Cardiac muscle cell (in vitro differentiated cells and primary cell): ENCODE measurements at regions not wholly inside any gene's neighbourhood (a gene's known extent, or its start where the extent isn't known, plus 50 kb on each side); places are given as distances from the start of the nearest gene placed in this dataset.

Experiments used
- DNase-seq, 2 donors: peaks; one replicate each; pipeline versions ENCODE4 v3.0.0 to v3.0.0-alpha.2; 2010 to 2017; ENCODE audit warnings: low read depth in 1 of 2, low spot score in 1 of 2
- H3K27ac ChIP-seq: fragments of 200-600 bp; sonication (generic); 2 replicates; pipeline ENCODE4 v1.5.1; 2016
- H3K27me3 ChIP-seq: fragments of 200-600 bp; sonication (generic); 2 replicates; pipeline ENCODE4 v1.6.0; 2016; ENCODE audit warnings: control low read depth
- H3K36me3 ChIP-seq: fragments of 200-600 bp; sonication (generic); 2 replicates; pipeline ENCODE4 v1.5.1; 2016; ENCODE audit warnings: control low read depth
- H3K4me1 ChIP-seq: fragments of 200-600 bp; sonication (generic); 2 replicates; pipeline ENCODE4 v1.8.1; 2017; ENCODE audit warnings: low read depth, mild to moderate bottlenecking, mixed run types
- H3K4me3 ChIP-seq: fragments of 200-600 bp; sonication (generic); 2 replicates; pipeline ENCODE4 v1.5.1; 2016; ENCODE audit warnings: mild to moderate bottlenecking
- H3K9me3 ChIP-seq: fragments of 200-600 bp; sonication (generic); 2 replicates; pipeline ENCODE4 v1.5.1; 2017; ENCODE audit warnings: low read depth, mild to moderate bottlenecking, control low read depth
- CTCF ChIP-seq: IDR thresholded peaks from 2 replicates; pipeline ENCODE4 v1.5.1; 2012; ENCODE audit warnings: low read depth, mild to moderate bottlenecking, low read length

- no peak overlapping the region for H3K27ac ChIP-seq
- DNase-seq = no peak
- TF ChIP-seq CTCF = no peak
These were observed 133.2 kb upstream of the NFIB start for GRCh38 chr9:14447103-14447502.

GRCh38 chr9:14445946-14446345 is 132.0 kb upstream of the NFIB start:
- Histone ChIP-seq H3K9me3 (no peaks in the 10 kb centered on the region), H3K4me3 (no peak overlapping the region), H3K4me1 (no peaks in the 10 kb centered on the region), H3K27ac (no peak overlapping the region), H3K27me3 (no peaks in the 10 kb centered on the region), H3K36me3 (no peaks in the 10 kb centered on the region)
- no peak for TF ChIP-seq CTCF
- no peak for DNase-seq

More at GRCh38 chr9:14447103-14447502, 133.2 kb upstream of the NFIB start:
- no peak overlapping the region for H3K4me3 ChIP-seq
- H3K4me1 ChIP-seq = no peaks in the 10 kb centered on the region
- H3K36me3 ChIP-seq = no peaks in the 10 kb centered on the region
- H3K27me3 ChIP-seq = no peaks in the 10 kb centered on the region
- no peaks in the 10 kb centered on the region for H3K9me3 ChIP-seq

- Histone ChIP-seq H3K27ac (no peak overlapping the region), H3K9me3 (no peaks in the 10 kb centered on the region), H3K4me3 (no peak overlapping the region), H3K4me1 (no peaks in the 10 kb centered on the region), H3K27me3 (no peaks in the 10 kb centered on the region), H3K36me3 (no peaks in the 10 kb centered on the region)
- DNase-seq = no peak
- no peak for TF ChIP-seq CTCF
These were observed 129.0 kb upstream of the NFIB start for GRCh38 chr9:14442956-14443355.

GRCh38 chr9:14441976-14442651 is 128.2 kb upstream of the NFIB start:
- no peaks in the 10 kb centered on the region for H3K36me3 ChIP-seq
- peak; percentile 20 to 34 for DNase-seq
- no peaks in the 10 kb centered on the region for H3K9me3 ChIP-seq
- TF ChIP-seq CTCF = peak; percentile 34
- no peak overlapping the region for H3K4me3 ChIP-seq
- H3K27ac ChIP-seq = no peak overlapping the region
- no peaks in the 10 kb centered on the region for H3K27me3 ChIP-seq
- no peaks in the 10 kb centered on the region for H3K4me1 ChIP-seq

- DNase-seq = no peak
- Histone ChIP-seq H3K4me3 (no peak overlapping the region), H3K36me3 (no peaks in the 10 kb centered on the region), H3K9me3 (no peaks in the 10 kb centered on the region), H3K27ac (no peak overlapping the region), H3K4me1 (no peaks in the 10 kb centered on the region), H3K27me3 (no peaks in the 10 kb centered on the region)
- TF ChIP-seq CTCF = no peak
These were observed 127.2 kb upstream of the NFIB start for GRCh38 chr9:14441115-14441514.

- no peak overlapping the region for H3K27ac ChIP-seq
- H3K4me3 ChIP-seq = no peak overlapping the region
- no peak for DNase-seq
- no peaks in the 10 kb centered on the region for H3K27me3 ChIP-seq
- H3K4me1 ChIP-seq = peaks cover 11% of the 10 kb centered on the region
- no peaks in the 10 kb centered on the region for H3K9me3 ChIP-seq
- no peak for TF ChIP-seq CTCF
- H3K36me3 ChIP-seq = no peaks in the 10 kb centered on the region
These were observed 126.1 kb upstream of the NFIB start for GRCh38 chr9:14440062-14440461.
